HL-60 (cell line): ENCODE measurements at regions not wholly inside any gene's neighbourhood (a gene's known extent, or its start where the extent isn't known, plus 50 kb on each side); places are given as distances from the start of the nearest gene placed in this dataset.

Experiments used
- CTCF ChIP-seq: IDR thresholded peaks from one replicate; pipeline ENCODE4 v1.5.1; 2011; ENCODE audit warnings: low read length, control low read depth, inconsistent platforms; ENCODE audit not compliant: insufficient read depth
- POLR2AphosphoS5 ChIP-seq: IDR thresholded peaks from 2 replicates; pipeline ENCODE4 v1.6.1; 2012; ENCODE audit warnings: low read depth
- REST ChIP-seq: IDR thresholded peaks from 2 replicates; pipeline ENCODE4 v1.6.1; 2012; ENCODE audit warnings: low read depth; ENCODE audit not compliant: insufficient replicate concordance

GRCh38 chr5:33309068-33309467 lies 131.7 kb upstream of the TARS1 start:
- TF ChIP-seq CTCF (no peak), REST (no peak), POLR2AphosphoS5 (no peak)
